Right cardiac atrium (tissue), 5 donors: ENCODE measurements at regions not wholly inside any gene's neighbourhood (a gene's known extent, or its start where the extent isn't known, plus 50 kb on each side); places are given as distances from the start of the nearest gene placed in this dataset.
"Not testable (repeated sequence)": the region's sequence is repeated elsewhere in the genome, so short reads cannot be mapped to it uniquely, and the experiment has no call there.

Experiments used
- ATAC-seq, 2 donors: fragments of 200-7000 bp; cut with Tn5 transposase; one replicate each; pipeline versions ENCODE4 v1.8.0 to v1.9.1; 2020; ENCODE audit warnings: moderate library complexity in 2 of 2, mild to moderate bottlenecking in 1 of 2
- DNase-seq, 3 donors: peaks; one replicate each; pipeline ENCODE4 v3.0.0-alpha.2; 2020
- H3K27ac ChIP-seq: one replicate; pipeline ENCODE4 v1.5.1; 2013; ENCODE audit warnings: mild to moderate bottlenecking, low read length, control low read depth, moderate library complexity
- H3K27me3 ChIP-seq: one replicate; pipeline ENCODE4 v1.6.1; 2013; ENCODE audit not compliant: control insufficient read depth, insufficient read depth
- H3K4me1 ChIP-seq: one replicate; pipeline ENCODE4 v1.6.1; 2013; ENCODE audit warnings: low read length; ENCODE audit not compliant: control insufficient read depth, insufficient read depth
- H3K4me3 ChIP-seq: one replicate; pipeline ENCODE4 v1.5.1; 2013; ENCODE audit warnings: low read length, control low read depth
- H3K9me3 ChIP-seq: one replicate; pipeline ENCODE4 v1.6.1; 2013; ENCODE audit warnings: low read length; ENCODE audit not compliant: control insufficient read depth
- WGBS: extraction: QIAGEN DNeasy Blood & Tissue Kit; methylation state at CpG from one replicate; pipeline ENCODE4 v1.1.7; 2013; 5-methylcytosine and 5-hydroxymethylcytosine counted together
- intact Hi-C, 4 donors: fragments of 100-400 bp; cut with DNase I; formaldehyde crosslinking; loops; one replicate each; pipeline versions ENCODE4 v1.11.0 to v1.14.0; 2022 to 2023
- donor health status: healthy with polysubstance abuse.
- donor health status: DM: no; HTN: yes; CAD: no.
- donor health status: DM: no; HTN: no; CAD: no.
- donor health status: DM: no; HTN: yes; CAD: no; lungs with severe emphysema.
- donor health status: DM: yes; HTN: yes; CAD: no.

DNA sequence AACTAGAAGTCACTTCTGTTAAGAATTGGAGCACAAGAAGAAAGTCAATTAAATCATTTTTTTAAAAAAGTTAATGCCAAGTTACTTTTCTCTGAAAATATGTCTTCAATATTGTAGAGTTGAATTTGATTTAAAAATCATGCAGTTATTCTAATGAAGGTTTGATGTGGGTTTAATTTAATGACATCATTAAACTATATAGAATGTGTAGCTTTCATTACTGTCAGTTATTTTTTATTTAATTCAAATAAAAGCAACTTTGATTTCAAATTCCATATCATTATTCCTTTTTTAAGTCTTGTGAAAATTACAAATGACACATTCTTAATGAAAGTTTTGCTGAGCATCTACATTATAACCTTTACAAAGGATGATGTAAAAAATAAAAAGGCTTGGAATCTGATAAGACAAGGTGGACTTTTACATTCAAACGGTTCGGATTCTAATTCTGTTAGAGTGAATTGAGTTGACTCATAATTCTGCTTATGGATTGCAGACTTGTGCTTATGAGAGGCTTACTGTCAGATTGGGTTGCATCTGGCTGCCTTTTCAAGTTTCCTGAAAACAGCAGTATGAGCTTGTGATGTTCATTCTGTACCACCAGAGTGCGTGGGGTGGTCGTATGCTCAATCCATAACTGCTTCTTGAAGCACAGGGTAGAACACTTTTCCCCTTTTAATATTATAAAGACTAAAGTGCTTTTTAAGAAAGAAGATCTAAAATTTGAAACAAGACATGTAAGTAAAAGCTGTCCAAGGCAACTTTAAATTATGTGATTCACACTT, 253.0 kb upstream of the ARRDC3 start:
- 77% methylated on average over 4 of the region's 4 CpGs for WGBS
- no peak for DNase-seq
- intact Hi-C loops = no loop called here
- no peaks in the 10 kb centered on the region for H3K27me3 ChIP-seq
- H3K4me1 ChIP-seq = no peaks in the 10 kb centered on the region
- H3K9me3 ChIP-seq = no peaks in the 10 kb centered on the region
- no peak for ATAC-seq
- no peak overlapping the region for H3K27ac ChIP-seq
- no peak overlapping the region for H3K4me3 ChIP-seq

DNA sequence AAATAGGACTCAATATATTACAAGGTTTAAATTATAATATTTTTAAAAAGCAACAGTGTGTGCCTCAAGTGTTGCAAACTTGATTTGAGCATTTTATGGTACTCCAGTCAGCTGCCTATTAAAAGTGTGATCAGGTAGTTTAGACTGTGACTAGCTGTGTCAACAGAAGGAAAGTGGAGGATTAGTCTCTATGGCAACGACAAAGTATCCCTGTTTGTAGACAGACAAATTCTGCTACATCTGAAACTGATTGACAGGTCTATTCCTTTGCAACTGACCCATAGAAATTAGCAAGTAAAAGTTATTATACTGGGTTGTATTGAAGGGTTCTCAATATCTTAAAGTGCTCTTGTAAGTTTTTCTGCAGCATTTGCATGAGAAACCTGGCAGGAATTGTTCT, 249.8 kb upstream of the ARRDC3 start:
- ATAC-seq (no peak), DNase-seq (no peak)
- no peaks in the 10 kb centered on the region for H3K4me1 ChIP-seq
- 41% methylated on average over 1 of the region's 1 CpG for WGBS
- intact Hi-C loops = no loop called here
- H3K9me3 ChIP-seq = no peaks in the 10 kb centered on the region
- no peak overlapping the region for H3K27ac ChIP-seq
- H3K4me3 ChIP-seq = no peak overlapping the region
- H3K27me3 ChIP-seq = no peaks in the 10 kb centered on the region

DNA sequence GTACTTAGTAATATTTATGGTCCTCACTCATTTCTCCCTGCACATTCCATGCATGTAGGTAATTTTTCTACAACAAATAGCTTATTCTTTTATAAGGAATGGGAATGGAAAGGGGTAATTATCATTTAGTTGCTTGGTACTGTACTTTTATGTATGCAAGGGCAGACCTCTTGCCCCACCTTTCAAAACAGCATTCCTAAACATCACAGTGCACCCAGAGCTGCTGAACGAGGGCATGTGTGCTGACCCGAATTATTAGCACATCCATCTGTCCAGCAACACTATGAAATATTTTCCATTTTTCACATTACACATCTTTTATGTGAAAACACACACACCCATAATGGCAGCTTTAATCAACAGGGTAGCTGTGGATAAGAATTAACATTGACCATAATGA, 228.6 kb upstream of the ARRDC3 start:
- DNase-seq (no peak), ATAC-seq (no peak)
- H3K4me3 ChIP-seq = no peak overlapping the region
- no peaks in the 10 kb centered on the region for H3K4me1 ChIP-seq
- H3K9me3 ChIP-seq = no peaks in the 10 kb centered on the region
- no peak overlapping the region for H3K27ac ChIP-seq
- H3K27me3 ChIP-seq = no peaks in the 10 kb centered on the region
- intact Hi-C loops = no loop called here
- WGBS = 52% methylated on average over 2 of the region's 2 CpGs

DNA sequence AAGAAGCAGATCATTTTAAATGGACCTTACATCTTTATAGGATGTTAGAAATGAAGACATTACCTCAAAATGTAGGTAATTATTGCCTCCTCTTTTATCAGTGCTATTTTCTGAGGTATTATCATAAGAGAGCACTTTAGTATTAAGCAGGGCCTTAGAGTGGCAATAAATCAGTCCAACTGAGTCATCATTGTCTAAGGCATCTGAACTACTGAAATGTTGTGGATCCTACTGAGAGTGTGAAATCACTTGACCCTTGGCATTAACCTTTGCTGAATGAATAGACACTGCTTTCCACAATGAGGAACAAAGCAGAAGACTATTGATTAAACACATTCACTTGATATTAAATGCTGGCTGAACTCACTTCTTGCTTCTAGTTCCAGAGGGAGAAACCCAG, 224.6 kb upstream of the ARRDC3 start:
- no peak overlapping the region for H3K4me3 ChIP-seq
- H3K27ac ChIP-seq = no peak overlapping the region
- H3K4me1 ChIP-seq = no peaks in the 10 kb centered on the region
- intact Hi-C loops = no loop called here
- H3K27me3 ChIP-seq = no peaks in the 10 kb centered on the region
- DNase-seq (no peak), ATAC-seq (no peak)
- H3K9me3 ChIP-seq = no peaks in the 10 kb centered on the region

DNA sequence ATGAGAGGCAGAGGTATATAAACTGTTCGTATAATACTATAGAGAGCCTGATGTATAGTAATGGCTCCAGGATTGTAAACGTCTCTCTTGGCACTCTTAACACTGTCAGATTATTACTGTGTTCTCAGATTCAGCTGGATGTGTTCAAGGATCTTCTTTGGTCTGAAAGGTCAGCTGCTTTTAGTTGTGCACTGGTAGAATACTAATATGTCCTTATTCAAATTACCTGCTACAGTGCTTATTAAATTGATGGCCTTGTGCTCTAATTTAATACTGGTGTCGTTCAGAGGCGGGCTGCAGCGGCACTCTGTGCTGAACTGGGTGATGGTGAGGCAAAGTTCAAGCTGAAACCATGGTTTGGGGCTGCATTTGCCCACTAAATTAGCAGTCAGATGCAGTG, 216.7 kb upstream of the ARRDC3 start:
- Histone ChIP-seq H3K4me3 (no peak overlapping the region), H3K9me3 (no peaks in the 10 kb centered on the region), H3K4me1 (no peaks in the 10 kb centered on the region), H3K27me3 (no peaks in the 10 kb centered on the region), H3K27ac (no peak overlapping the region)
- intact Hi-C loops = no loop called here
- DNase-seq (no peak), ATAC-seq (no peak)
- 83% methylated on average over 5 of the region's 5 CpGs for WGBS

DNA sequence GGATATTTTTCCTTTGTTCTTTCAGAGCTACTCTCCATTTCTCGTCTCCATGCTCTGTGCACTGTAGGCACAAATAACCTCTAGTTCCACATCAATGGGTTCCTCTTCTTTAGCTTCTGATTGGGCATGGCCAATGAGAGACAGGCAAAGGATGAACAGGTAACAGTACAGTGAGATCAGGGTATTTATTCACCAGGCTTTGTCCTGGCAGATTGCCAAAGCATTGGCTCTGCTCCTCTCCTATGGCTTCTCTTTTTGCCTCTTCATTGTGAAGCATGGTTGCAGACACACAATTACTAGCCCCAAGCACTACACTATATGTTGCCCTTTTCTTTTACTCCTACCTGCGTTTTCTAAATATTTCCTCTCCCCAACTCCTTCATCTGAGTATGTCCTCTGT, 215.1 kb upstream of the ARRDC3 start:
- H3K9me3 ChIP-seq = no peaks in the 10 kb centered on the region
- H3K4me1 ChIP-seq = no peaks in the 10 kb centered on the region
- H3K27ac ChIP-seq = no peak overlapping the region
- 84% methylated on average over 2 of the region's 2 CpGs for WGBS
- H3K27me3 ChIP-seq = no peaks in the 10 kb centered on the region
- intact Hi-C loops = no loop called here
- no peak overlapping the region for H3K4me3 ChIP-seq
- DNase-seq = no peak
- ATAC-seq = no peak

DNA sequence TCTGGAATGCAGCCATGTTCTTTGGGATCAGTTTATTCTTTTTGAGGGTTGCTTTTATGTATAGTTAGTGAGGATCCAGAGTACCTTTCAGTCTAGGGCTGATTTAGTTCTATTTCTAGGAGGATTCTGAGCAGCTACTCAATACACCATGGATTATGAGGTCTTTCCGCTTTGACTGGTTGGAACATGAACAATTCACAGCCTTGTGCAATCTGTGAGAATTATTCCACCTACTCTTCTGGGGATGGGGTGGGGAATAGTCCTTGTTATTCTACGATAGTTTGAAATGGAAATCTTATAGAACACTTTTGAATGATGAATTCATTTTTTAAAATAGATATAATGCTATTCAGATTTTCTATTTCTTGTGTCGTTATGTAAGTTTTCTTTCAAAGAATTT, 212.3 kb upstream of the ARRDC3 start:
- 84% methylated on average over 3 of the region's 3 CpGs for WGBS
- Histone ChIP-seq H3K9me3 (no peaks in the 10 kb centered on the region), H3K27ac (no peak overlapping the region), H3K4me1 (no peaks in the 10 kb centered on the region), H3K4me3 (no peak overlapping the region), H3K27me3 (no peaks in the 10 kb centered on the region)
- no peak for ATAC-seq
- no peak for DNase-seq
- intact Hi-C loops = no loop called here

DNA sequence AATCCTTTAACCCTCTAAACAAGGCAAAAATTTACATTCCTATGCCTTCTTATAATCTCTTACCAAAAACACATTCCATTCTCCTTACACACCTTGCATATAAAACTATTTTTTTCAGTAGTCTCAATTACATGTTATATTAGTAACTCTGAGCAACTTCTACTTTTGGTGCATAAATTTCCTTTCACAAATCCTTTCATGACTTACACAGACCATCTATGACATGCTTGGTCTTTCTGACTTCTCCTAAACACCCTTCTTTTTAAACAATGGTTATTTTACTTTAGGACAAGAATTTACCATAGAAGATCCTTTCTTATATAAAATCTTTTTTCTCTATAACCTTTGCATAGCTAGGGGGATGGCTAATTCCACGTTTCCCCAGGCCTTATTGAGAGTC, 208.0 kb upstream of the ARRDC3 start:
- no peak for ATAC-seq
- H3K9me3 ChIP-seq = no peaks in the 10 kb centered on the region
- WGBS = 35% methylated on average over 1 of the region's 1 CpG

DNA sequence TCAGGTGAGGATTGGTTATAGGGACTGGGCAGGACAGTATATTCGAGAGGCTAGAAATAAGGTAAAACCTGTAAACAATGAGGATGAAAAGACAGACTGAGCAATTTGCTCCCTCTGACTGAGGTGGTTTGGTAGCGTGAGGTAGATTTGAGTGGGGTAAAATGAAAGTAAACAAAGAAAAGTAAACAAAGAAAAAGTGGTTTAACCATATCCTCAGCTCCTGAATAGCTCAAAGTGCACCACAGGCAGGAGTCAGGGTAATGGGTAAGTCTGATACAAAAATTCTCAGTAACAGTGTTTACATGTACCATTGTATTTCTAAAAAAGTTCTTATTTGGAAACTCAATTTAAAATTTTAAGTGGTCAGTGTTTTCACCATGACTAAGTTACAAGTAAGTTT, 203.1 kb upstream of the ARRDC3 start:
- ATAC-seq (no peak), DNase-seq (no peak)
- intact Hi-C loops = no loop called here
- Histone ChIP-seq H3K27me3 (no peaks in the 10 kb centered on the region), H3K27ac (no peak overlapping the region), H3K4me1 (no peaks in the 10 kb centered on the region), H3K4me3 (no peak overlapping the region), H3K9me3 (no peaks in the 10 kb centered on the region)
- WGBS = 83% methylated on average over 2 of the region's 2 CpGs

More for the DNA sequence above, 208.0 kb upstream of the ARRDC3 start:
- Histone ChIP-seq H3K27ac (no peak overlapping the region), H3K4me3 (no peak overlapping the region), H3K27me3 (no peaks in the 10 kb centered on the region), H3K4me1 (no peaks in the 10 kb centered on the region)
- DNase-seq = no peak
- intact Hi-C loops = no loop called here

DNA sequence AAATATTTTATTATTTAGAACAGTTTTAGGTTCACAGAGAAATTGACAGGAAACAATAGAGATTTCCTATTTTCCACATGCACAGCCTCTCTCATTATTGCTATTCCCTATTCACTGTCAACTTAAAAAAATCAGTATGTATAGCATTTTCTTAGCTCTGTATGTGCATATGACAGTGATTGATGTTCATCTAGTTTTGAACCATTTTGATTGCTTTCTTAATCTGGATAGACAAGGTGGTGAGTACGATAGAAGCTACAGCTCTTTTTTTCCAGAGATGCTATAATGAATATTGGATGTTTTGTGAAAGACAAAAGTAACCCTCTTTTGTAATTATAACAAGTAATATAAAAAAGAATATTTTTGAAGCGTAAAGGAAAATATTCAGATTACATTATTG, 201.2 kb upstream of the ARRDC3 start:
- 83% methylated on average over 2 of the region's 2 CpGs for WGBS
- no peak overlapping the region for H3K4me3 ChIP-seq
- H3K27me3 ChIP-seq = no peaks in the 10 kb centered on the region
- no peak overlapping the region for H3K27ac ChIP-seq
- intact Hi-C loops = no loop called here
- no peaks in the 10 kb centered on the region for H3K4me1 ChIP-seq
- H3K9me3 ChIP-seq = no peaks in the 10 kb centered on the region
- ATAC-seq (no peak), DNase-seq (no peak)

DNA sequence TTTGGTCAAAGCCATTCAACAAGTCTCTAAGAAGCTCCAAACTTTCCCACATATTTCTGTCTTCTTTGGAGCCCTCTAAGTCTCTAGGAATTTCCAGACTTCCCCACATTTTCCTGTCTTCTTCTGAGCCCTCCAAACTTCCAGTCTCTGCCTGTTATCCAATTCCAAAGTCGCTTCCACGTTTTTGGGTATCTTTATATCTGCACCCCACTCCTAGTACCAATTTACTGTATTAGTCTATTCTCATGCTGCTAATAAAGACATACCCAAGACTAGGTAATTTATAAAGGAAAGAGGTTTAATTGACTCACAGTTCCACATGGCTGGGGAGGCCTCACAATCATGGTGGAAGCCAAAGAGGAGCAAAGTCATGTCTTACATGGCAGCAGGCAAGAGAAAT, 182.9 kb upstream of the ARRDC3 start:
- 92% methylated on average over 2 of the region's 2 CpGs for WGBS

DNA sequence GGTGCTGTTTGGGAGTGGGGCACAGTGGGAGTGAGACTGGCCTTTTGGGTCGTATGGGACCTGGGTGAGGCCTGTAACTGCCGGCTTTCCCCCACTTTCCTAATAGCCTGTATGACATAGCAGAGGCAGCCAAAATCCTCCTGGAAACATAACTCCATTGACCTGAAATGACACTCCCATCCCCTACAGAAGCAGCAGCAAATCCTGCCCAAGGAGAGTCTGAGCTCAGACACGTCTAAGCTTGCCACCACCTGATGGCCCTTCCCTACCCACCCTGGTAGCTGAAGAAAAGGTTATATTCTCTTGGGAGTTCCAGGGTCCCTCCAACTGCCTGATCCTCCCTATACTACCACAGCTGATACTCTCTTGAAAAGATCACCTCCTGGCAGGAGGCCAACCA, 179.8 kb upstream of the ARRDC3 start:
- DNase-seq (no peak), ATAC-seq (no peak)
- no peak overlapping the region for H3K4me3 ChIP-seq
- 86% methylated on average over 3 of the region's 3 CpGs for WGBS
- no peaks in the 10 kb centered on the region for H3K4me1 ChIP-seq
- H3K27ac ChIP-seq = no peak overlapping the region
- H3K9me3 ChIP-seq = peaks cover 2% of the 10 kb centered on the region
- intact Hi-C loops = no loop called here
- H3K27me3 ChIP-seq = no peaks in the 10 kb centered on the region

More for the DNA sequence above, 182.9 kb upstream of the ARRDC3 start:
- H3K4me3 ChIP-seq, H3K27ac ChIP-seq, ATAC-seq, H3K9me3 ChIP-seq, H3K27me3 ChIP-seq, DNase-seq, H3K4me1 ChIP-seq, intact Hi-C loops: not testable (repeated sequence)
